ENCODE measurements at regions not wholly inside any gene's neighbourhood (a gene's known extent, or its start where the extent isn't known, plus 50 kb on each side); places are given as distances from the start of the nearest gene placed in this dataset.
"Not testable (repeated sequence)": the region's sequence is repeated elsewhere in the genome, so short reads cannot be mapped to it uniquely, and the experiment has no call there.

- TF ChIP-seq, protein P1, sequence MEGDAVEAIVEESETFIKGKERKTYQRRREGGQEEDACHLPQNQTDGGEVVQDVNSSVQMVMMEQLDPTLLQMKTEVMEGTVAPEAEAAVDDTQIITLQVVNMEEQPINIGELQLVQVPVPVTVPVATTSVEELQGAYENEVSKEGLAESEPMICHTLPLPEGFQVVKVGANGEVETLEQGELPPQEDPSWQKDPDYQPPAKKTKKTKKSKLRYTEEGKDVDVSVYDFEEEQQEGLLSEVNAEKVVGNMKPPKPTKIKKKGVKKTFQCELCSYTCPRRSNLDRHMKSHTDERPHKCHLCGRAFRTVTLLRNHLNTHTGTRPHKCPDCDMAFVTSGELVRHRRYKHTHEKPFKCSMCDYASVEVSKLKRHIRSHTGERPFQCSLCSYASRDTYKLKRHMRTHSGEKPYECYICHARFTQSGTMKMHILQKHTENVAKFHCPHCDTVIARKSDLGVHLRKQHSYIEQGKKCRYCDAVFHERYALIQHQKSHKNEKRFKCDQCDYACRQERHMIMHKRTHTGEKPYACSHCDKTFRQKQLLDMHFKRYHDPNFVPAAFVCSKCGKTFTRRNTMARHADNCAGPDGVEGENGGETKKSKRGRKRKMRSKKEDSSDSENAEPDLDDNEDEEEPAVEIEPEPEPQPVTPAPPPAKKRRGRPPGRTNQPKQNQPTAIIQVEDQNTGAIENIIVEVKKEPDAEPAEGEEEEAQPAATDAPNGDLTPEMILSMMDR (IDR thresholded peaks at IDR 0.05): not testable (repeated sequence)
- TF ChIP-seq ZFX (IDR thresholded peaks at IDR 0.05; ENCODE audit: borderline replicate concordance): not testable (repeated sequence)
These were observed 671.6 kb downstream of the UTRN start for GRCh38 chr6:144956697-144957096.

All from 22Rv1 (cell line).